ENCODE measurements at regions not wholly inside any gene's neighbourhood (a gene's known extent, or its start where the extent isn't known, plus 50 kb on each side); places are given as distances from the start of the nearest gene placed in this dataset.

- TF ChIP-seq EP300 (conservative IDR thresholded peaks at IDR 0.05; ENCODE audit: poor library complexity, severe bottlenecking) (no peak), CTCF (IDR thresholded peaks at IDR 0.05; ENCODE audit: poor library complexity, severe bottlenecking) (no peak), EZH2 (IDR thresholded peaks at IDR 0.05; ENCODE audit: borderline replicate concordance, insufficient read depth, low read length, poor library complexity, severe bottlenecking) (no peak), TAF1 (IDR thresholded peaks at IDR 0.05; ENCODE audit: low read depth) (no peak)
Measured at GRCh38 chr15:70561885-70562284, 201.5 kb downstream of the UACA start.

All from neural cell (in vitro differentiated cells).